Neutrophil (primary cell): ENCODE measurements at regions not wholly inside any gene's neighbourhood (a gene's known extent, or its start where the extent isn't known, plus 50 kb on each side); places are given as distances from the start of the nearest gene placed in this dataset.

Source experiments
- H3K27ac ChIP-seq: fragments of 200-600 bp; sonication (generic); 2 replicates; pipeline ENCODE4 v1.5.1; 2016; ENCODE audit warnings: mild to moderate bottlenecking, moderate library complexity
- H3K27me3 ChIP-seq: fragments of 200-600 bp; sonication (generic); 2 replicates; pipeline ENCODE4 v1.6.0; 2016; ENCODE audit warnings: mild to moderate bottlenecking
- H3K36me3 ChIP-seq: fragments of 200-600 bp; sonication (generic); 2 replicates; pipeline ENCODE4 v1.5.1; 2017
- H3K4me1 ChIP-seq, 2 experiments: fragments of 200-600 bp in 1 of 2; sonication (generic) in 1 of 2; 1 replicate in 1 of 2; 2 replicates in 1 of 2; pipeline versions ENCODE4 v1.5.1 to v1.6.1; 2013 to 2016; ENCODE audit warnings: low read depth in 1 of 2, low read length in 1 of 2, mild to moderate bottlenecking in 1 of 2, moderate library complexity in 1 of 2; ENCODE audit not compliant: control insufficient read depth in 1 of 2, insufficient read depth in 1 of 2
- H3K4me3 ChIP-seq, 2 experiments: fragments of 200-600 bp in 1 of 2; sonication (generic) in 1 of 2; 1 replicate in 1 of 2; 2 replicates in 1 of 2; pipeline ENCODE4 v1.5.1; 2013 to 2016; ENCODE audit warnings: low read depth in 1 of 2, low read length in 1 of 2, mild to moderate bottlenecking in 1 of 2, moderate library complexity in 1 of 2
- H3K9me3 ChIP-seq: fragments of 200-600 bp; sonication (generic); 2 replicates; pipeline ENCODE4 v1.5.1; 2016
- TF ChIP-seq, protein P1 (sequence below): fragments of 200-600 bp; sonication (generic); IDR thresholded peaks from 2 replicates; pipeline ENCODE4 v1.5.1; 2016; ENCODE audit warnings: antibody characterized with exemption

GRCh38 chr15:37298271-37298670, 197.9 kb upstream of the MEIS2 start:
- Histone ChIP-seq H3K27me3 (no peaks in the 10 kb centered on the region), H3K4me1 (no peaks in the 10 kb centered on the region), H3K27ac (no peak overlapping the region), H3K4me3 (no peak overlapping the region), H3K36me3 (no peaks in the 10 kb centered on the region), H3K9me3 (no peaks in the 10 kb centered on the region)
- TF ChIP-seq, protein P1, sequence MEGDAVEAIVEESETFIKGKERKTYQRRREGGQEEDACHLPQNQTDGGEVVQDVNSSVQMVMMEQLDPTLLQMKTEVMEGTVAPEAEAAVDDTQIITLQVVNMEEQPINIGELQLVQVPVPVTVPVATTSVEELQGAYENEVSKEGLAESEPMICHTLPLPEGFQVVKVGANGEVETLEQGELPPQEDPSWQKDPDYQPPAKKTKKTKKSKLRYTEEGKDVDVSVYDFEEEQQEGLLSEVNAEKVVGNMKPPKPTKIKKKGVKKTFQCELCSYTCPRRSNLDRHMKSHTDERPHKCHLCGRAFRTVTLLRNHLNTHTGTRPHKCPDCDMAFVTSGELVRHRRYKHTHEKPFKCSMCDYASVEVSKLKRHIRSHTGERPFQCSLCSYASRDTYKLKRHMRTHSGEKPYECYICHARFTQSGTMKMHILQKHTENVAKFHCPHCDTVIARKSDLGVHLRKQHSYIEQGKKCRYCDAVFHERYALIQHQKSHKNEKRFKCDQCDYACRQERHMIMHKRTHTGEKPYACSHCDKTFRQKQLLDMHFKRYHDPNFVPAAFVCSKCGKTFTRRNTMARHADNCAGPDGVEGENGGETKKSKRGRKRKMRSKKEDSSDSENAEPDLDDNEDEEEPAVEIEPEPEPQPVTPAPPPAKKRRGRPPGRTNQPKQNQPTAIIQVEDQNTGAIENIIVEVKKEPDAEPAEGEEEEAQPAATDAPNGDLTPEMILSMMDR = no peak

DNA sequence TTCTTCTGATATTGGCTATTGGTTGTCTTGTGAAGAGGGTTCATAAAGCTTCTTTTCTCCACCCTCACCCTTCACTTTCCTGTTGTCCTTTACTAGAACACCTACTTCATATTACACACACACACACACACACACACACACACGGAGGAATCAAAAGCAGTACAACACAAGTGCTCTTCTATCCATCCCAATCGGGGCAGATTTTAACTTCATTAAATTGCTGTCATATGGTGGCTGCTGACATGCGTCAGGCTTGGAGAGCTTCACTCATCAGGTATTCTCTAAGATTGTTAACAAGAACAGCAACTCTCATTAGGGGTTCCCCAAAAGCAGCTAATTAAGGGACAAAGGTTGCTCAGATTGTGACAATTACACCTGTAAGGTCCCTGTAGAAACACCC, 239.1 kb upstream of the MEIS2 start:
- no peaks in the 10 kb centered on the region for H3K9me3 ChIP-seq
- no peak overlapping the region for H3K27ac ChIP-seq
- no peaks in the 10 kb centered on the region for H3K4me1 ChIP-seq
- TF ChIP-seq, protein P1 = no peak
- no peaks in the 10 kb centered on the region for H3K36me3 ChIP-seq
- no peak overlapping the region for H3K4me3 ChIP-seq
- H3K27me3 ChIP-seq = no peaks in the 10 kb centered on the region

- no peaks in the 10 kb centered on the region for H3K4me1 ChIP-seq
- no peaks in the 10 kb centered on the region for H3K36me3 ChIP-seq
- no peak overlapping the region for H3K4me3 ChIP-seq
- no peaks in the 10 kb centered on the region for H3K27me3 ChIP-seq
- H3K9me3 ChIP-seq = no peaks in the 10 kb centered on the region
- TF ChIP-seq, protein P1 = no peak
- H3K27ac ChIP-seq = no peak overlapping the region
Observed at GRCh38 chr15:37339856-37340255, 239.5 kb upstream of the MEIS2 start.

GRCh38 chr15:37340438-37340837, 240.1 kb upstream of the MEIS2 start:
- no peak overlapping the region for H3K4me3 ChIP-seq
- H3K27me3 ChIP-seq = no peaks in the 10 kb centered on the region
- TF ChIP-seq, protein P1 = no peak

GRCh38 chr15:37359101-37359892, 258.9 kb upstream of the MEIS2 start:
- no peaks in the 10 kb centered on the region for H3K4me1 ChIP-seq
- no peak overlapping the region for H3K27ac ChIP-seq
- H3K27me3 ChIP-seq = no peaks in the 10 kb centered on the region
- H3K9me3 ChIP-seq = no peaks in the 10 kb centered on the region
- no peaks in the 10 kb centered on the region for H3K36me3 ChIP-seq
- TF ChIP-seq, protein P1 = no peak
- H3K4me3 ChIP-seq = no peak overlapping the region

More at GRCh38 chr15:37340438-37340837, 240.1 kb upstream of the MEIS2 start:
- Histone ChIP-seq H3K27ac (no peak overlapping the region), H3K36me3 (no peaks in the 10 kb centered on the region), H3K9me3 (no peaks in the 10 kb centered on the region), H3K4me1 (no peaks in the 10 kb centered on the region)
